Coronary artery (tissue), 2 donors: ENCODE measurements at regions not wholly inside any gene's neighbourhood (a gene's known extent, or its start where the extent isn't known, plus 50 kb on each side); places are given as distances from the start of the nearest gene placed in this dataset.

Experiments used
- DNase-seq: peaks from one replicate; pipeline ENCODE4 v3.0.0-alpha.2; 2017; ENCODE audit warnings: low spot score
- H3K27ac ChIP-seq, 2 donors: fragments of 200-600 bp; sonication (generic); one replicate each; pipeline ENCODE4 v1.5.1; 2016 to 2019
- H3K4me3 ChIP-seq: fragments of 200-600 bp; sonication (generic); 2 replicates; pipeline ENCODE4 v1.5.1; 2016; ENCODE audit warnings: mild to moderate bottlenecking, moderate library complexity
- TF ChIP-seq, protein P1 (sequence below): fragments of 200-600 bp; sonication (generic); IDR thresholded peaks from one replicate; pipeline ENCODE4 v1.5.1; 2019; ENCODE audit warnings: antibody characterized with exemption

DNA sequence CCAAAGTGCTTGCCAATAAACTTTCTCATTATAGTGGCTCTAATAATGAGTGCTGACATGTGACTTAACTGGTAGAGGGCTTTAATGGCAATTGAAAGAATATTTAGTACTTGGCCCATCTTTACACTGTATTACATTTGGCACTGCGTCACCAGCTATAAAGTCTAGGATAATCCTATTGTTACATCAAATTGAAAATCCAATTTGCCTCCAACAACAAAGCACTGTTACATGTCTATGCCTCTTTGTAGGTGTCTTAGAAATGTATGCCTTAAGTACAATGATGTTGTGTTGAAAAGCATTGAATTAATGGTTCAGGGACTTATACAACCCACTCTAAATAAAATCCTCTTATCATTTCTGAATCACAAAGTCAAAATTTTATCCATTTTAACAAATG lies 420.4 kb upstream of the JAG1 start:
- Histone ChIP-seq H3K27ac (no peak overlapping the region), H3K4me3 (no peak overlapping the region)
- TF ChIP-seq, protein P1, sequence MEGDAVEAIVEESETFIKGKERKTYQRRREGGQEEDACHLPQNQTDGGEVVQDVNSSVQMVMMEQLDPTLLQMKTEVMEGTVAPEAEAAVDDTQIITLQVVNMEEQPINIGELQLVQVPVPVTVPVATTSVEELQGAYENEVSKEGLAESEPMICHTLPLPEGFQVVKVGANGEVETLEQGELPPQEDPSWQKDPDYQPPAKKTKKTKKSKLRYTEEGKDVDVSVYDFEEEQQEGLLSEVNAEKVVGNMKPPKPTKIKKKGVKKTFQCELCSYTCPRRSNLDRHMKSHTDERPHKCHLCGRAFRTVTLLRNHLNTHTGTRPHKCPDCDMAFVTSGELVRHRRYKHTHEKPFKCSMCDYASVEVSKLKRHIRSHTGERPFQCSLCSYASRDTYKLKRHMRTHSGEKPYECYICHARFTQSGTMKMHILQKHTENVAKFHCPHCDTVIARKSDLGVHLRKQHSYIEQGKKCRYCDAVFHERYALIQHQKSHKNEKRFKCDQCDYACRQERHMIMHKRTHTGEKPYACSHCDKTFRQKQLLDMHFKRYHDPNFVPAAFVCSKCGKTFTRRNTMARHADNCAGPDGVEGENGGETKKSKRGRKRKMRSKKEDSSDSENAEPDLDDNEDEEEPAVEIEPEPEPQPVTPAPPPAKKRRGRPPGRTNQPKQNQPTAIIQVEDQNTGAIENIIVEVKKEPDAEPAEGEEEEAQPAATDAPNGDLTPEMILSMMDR: no peak
- no peak for DNase-seq

DNA sequence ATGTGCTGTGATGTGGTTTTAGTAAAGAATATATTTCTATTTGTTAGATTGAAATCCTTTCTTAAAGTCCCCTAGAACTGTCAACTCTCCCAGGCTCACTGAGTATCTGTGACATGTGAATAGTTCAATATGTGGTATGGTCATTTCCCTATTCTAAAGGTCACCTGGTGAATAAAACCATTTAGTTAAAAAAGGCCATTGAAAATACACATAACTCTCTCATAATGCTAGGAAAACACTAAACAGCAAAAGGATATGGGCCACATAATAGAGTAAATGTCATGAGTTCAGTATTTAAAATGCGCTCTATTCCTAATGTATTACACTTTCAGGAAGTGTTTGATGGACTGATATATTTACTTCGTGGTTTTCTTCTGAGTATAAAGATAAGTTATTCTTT lies 420.9 kb upstream of the JAG1 start:
- DNase-seq: no peak
- H3K4me3 ChIP-seq: no peak overlapping the region
- TF ChIP-seq, protein P1: no peak
- no peak overlapping the region for H3K27ac ChIP-seq

DNA sequence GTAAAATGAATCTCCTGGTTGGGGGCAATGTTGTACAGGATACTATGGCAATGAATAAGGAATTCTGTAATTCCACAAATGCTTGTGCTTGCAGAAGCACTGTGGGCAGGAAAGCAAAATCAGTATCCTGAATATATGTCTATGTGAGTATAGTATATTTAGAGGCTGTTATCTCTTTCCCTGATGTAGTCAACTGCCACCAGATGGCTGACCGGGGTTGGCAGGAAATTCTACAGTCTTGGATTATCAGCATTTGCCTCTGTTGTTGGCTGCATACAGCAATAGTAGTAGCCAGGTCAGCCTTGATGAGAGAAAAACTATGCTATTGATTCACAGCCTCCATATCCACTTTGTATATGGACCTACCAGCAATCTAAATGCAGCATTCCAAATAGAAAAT lies 425.1 kb upstream of the JAG1 start:
- Histone ChIP-seq H3K27ac (no peak overlapping the region), H3K4me3 (no peak overlapping the region)
- TF ChIP-seq, protein P1: no peak
- DNase-seq: no peak

DNA sequence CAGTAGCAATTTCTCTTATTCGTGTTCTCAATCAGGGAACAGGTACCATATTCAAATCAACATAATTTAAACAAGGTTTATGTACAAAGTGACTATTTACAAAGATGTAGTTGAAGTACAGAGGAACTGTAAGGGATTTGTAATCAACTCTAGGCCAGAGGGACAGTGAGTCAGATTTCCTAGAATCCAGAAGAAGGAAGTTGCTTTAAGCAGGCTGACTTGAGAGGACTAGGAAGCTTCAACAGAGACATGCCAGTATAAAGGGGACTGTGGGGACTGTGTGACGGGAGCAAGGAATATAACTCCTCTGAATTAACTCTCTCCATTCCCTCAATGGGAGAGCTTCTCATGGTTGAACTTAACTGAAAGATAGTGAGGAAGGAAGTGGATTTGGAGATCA lies 427.4 kb upstream of the JAG1 start:
- TF ChIP-seq, protein P1: no peak
- Histone ChIP-seq H3K27ac (no peak overlapping the region), H3K4me3 (no peak overlapping the region)
- DNase-seq: no peak

DNA sequence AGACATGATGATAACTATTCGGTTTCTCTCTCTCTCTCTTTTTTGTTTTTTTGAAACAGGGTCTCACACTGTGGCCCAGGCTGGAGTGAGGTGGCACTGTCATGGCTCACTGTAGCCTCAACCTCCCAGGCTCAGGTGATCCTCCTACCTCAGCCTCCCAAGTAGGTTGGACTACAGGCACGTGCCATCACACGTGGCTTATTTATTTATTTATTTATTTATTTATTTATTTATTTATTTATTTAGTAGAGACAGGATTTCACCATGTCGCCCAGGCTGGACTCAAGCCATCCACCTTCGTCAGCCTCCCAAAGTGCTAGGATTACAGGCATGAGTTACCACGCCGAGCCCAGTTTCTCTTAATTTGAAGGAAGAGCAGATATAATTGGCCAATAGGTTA lies 427.9 kb upstream of the JAG1 start:
- Histone ChIP-seq H3K27ac (no peak overlapping the region), H3K4me3 (no peak overlapping the region)
- DNase-seq: no peak
- TF ChIP-seq, protein P1: no peak

DNA sequence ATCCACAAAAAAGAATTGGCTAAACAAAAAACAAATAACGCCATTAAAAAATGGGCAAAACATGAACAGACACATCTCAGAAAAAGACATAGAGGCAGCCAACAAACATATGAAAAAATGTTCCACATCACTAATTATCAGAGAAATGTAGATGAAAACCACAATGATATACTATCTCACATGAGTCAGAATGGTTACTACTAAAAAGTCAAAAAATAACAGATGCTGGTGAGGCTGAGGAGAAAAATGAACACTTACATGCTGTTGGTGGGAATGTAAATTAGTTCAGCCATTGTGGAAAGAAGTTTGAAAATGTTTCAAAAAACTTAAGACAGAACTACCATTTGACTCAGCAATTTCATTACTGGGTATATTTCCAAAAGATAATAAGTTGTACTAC lies 430.1 kb upstream of the JAG1 start:
- no peak overlapping the region for H3K27ac ChIP-seq
- no peak overlapping the region for H3K4me3 ChIP-seq
- no peak for DNase-seq
- TF ChIP-seq, protein P1: no peak

DNA sequence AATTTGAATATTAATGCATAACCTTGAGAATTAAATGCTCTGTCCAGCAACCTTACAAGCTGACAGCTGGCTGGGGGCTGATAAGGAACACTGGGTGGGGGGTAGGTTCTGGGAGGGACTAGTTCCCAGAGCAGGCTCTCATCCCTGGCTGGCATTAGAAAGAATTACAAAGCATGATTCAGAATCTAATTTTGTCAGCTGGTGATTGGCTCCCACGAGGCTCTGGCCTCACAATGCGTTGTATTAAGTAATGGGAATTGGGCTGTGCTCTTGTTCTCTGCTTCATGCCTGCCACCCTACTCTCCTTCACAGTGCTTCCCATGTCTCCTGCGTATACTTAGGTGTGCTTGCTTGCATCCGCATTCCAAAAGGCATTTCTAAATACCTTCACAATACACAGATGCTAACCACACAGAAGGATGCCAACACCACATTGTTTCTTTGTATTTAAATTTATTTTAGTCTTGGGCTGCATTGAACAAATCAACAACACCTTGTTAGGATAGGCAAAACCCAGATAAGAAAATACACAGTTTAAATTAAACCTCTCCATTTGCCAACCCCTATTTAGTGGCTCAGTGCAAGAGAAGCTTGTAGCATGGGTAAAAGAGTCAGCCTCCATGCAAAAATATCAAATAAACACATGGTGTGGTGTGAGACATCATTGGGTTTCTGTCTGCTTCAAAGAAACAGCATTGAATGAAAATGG lies 434.5 kb upstream of the JAG1 start:
- DNase-seq: no peak
- H3K27ac ChIP-seq: no peak overlapping the region
- TF ChIP-seq, protein P1: no peak
- H3K4me3 ChIP-seq: no peak overlapping the region
